AG09319 (cell line): ENCODE measurements at regions not wholly inside any gene's neighbourhood (a gene's known extent, or its start where the extent isn't known, plus 50 kb on each side); places are given as distances from the start of the nearest gene placed in this dataset.

Source experiments
- DNase-seq: peaks from one replicate; pipeline ENCODE4 v3.0.0-alpha.2; 2010; ENCODE audit warnings: low read depth; ENCODE audit errors: extremely low read depth
- CTCF ChIP-seq: IDR thresholded peaks from 2 replicates; pipeline ENCODE4 v1.5.1; 2011; ENCODE audit warnings: low read depth, mild to moderate bottlenecking, inconsistent platforms, low read length, moderate library complexity

GRCh38 chr17:12362853-12363455 lies 302.7 kb upstream of the MYOCD start:
- TF ChIP-seq CTCF = no peak
- DNase-seq = no peak

GRCh38 chr17:12365805-12366204 lies 299.9 kb upstream of the MYOCD start:
- no peak for DNase-seq
- TF ChIP-seq CTCF = no peak

GRCh38 chr17:12369065-12369464 lies 296.6 kb upstream of the MYOCD start:
- no peak for DNase-seq
- no peak for TF ChIP-seq CTCF

- no peak for DNase-seq
- TF ChIP-seq CTCF = no peak
Observed at GRCh38 chr17:12376276-12376675, 289.4 kb upstream of the MYOCD start.

- DNase-seq = no peak
Observed at GRCh38 chr17:12386225-12386624, 279.5 kb upstream of the MYOCD start.

GRCh38 chr17:12388226-12388625 lies 277.5 kb upstream of the MYOCD start:
- DNase-seq = no peak
- no peak for TF ChIP-seq CTCF

More at GRCh38 chr17:12386225-12386624, 279.5 kb upstream of the MYOCD start:
- TF ChIP-seq CTCF = no peak

- no peak for TF ChIP-seq CTCF
- DNase-seq = no peak
Observed at GRCh38 chr17:12389421-12389820, 276.3 kb upstream of the MYOCD start.
